ENCODE measurements at regions not wholly inside any gene's neighbourhood (a gene's known extent, or its start where the extent isn't known, plus 50 kb on each side); places are given as distances from the start of the nearest gene placed in this dataset.

DNA sequence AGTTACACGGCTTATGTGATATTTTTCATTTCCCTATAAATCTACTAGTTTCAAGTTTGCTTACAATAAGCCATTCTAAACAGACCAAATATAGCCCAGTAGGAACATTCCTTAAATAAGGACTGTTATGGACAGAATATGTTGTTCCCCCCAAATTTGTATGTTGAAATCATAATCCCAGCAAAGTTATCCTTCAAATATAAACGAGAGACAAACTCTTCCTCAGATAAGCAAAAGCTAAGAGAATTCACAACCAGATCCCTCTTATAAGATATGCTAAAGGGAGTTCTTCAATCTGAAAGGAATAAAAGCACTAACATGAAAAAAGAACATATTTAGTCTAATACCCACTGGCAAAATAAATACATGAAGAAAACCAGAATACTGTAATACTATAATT is 795.5 kb upstream of the GJE1 start:
- H3K4me3 ChIP-seq (ENCODE audit: low read depth, low read length) = no peak overlapping the region
- in situ Hi-C loops (cut with HindIII; ENCODE audit: low sequenced_read_pairs) = no loop called here
- no peak for DNase-seq (ENCODE audit: low read depth)
- TF ChIP-seq, protein P1, sequence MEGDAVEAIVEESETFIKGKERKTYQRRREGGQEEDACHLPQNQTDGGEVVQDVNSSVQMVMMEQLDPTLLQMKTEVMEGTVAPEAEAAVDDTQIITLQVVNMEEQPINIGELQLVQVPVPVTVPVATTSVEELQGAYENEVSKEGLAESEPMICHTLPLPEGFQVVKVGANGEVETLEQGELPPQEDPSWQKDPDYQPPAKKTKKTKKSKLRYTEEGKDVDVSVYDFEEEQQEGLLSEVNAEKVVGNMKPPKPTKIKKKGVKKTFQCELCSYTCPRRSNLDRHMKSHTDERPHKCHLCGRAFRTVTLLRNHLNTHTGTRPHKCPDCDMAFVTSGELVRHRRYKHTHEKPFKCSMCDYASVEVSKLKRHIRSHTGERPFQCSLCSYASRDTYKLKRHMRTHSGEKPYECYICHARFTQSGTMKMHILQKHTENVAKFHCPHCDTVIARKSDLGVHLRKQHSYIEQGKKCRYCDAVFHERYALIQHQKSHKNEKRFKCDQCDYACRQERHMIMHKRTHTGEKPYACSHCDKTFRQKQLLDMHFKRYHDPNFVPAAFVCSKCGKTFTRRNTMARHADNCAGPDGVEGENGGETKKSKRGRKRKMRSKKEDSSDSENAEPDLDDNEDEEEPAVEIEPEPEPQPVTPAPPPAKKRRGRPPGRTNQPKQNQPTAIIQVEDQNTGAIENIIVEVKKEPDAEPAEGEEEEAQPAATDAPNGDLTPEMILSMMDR (IDR thresholded peaks at IDR 0.05; ENCODE audit: low read depth, low read length, missing control alignments) = no peak

DNA sequence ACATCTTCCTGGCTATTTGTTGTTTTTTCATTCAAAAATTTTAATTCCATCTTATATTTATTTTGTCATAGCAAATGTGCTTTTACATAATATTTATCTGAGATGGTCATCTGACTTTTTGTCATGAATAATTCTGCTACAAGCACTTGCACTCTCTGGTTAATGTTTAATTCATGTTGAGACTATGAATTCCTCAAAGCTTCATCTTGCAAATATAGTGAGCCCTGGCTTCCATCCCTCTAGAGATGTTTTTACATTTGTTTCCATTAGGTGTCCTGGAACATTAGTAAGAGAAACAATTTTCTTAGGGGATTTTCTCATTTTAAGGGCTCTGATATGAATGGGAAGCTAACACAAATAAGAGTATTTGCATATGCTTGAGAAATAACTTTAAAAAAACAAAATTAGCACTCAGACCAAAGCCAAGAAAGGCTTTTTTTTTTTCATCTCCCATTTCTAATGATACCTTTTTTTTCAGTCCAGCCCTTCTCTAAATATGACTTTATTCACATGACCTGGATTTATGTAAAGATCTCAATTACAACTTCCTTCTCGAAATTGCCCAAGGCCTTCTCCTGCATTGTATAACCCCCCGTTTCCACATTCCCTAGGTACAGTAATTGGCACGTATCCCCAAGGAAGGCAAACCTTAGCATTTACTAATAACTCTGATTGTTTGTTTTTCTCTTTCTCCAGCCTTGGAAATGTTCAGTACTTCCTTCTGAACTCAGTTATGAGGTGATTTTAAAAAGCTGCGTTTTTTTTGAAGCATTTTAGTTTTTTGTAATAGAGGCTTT is 797.0 kb upstream of the GJE1 start:
- H3K4me3 ChIP-seq (ENCODE audit: low read depth, low read length) = no peak overlapping the region
- TF ChIP-seq, protein P1 (IDR thresholded peaks at IDR 0.05; ENCODE audit: low read depth, low read length, missing control alignments) = no peak
- DNase-seq (ENCODE audit: low read depth) = no peak
- in situ Hi-C loops (cut with HindIII; ENCODE audit: low sequenced_read_pairs) = no loop called here

DNA sequence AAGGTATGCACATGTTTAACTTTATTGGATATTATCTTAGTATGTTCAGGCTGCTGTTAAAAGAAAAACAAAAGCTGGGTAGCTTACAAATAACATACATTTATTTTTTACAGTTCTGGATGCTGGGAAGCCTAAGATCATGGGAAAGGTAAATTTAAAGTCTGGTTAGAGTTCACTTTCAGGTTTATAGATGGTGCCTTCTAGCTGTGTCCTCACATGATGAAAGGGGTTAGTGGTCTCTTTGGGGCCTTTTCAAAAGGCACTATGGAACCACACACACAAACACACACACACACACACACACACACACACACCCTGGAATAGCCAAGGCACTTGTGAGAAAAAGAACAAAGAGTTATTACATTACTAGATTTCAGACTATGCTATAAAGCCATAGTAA is 805.8 kb upstream of the GJE1 start:
- no peak overlapping the region for H3K4me3 ChIP-seq (ENCODE audit: low read depth, low read length)
- TF ChIP-seq, protein P1 (IDR thresholded peaks at IDR 0.05; ENCODE audit: low read depth, low read length, missing control alignments) = no peak
- in situ Hi-C loops (cut with HindIII; ENCODE audit: low sequenced_read_pairs) = no loop called here
- DNase-seq (ENCODE audit: low read depth) = no peak

DNA sequence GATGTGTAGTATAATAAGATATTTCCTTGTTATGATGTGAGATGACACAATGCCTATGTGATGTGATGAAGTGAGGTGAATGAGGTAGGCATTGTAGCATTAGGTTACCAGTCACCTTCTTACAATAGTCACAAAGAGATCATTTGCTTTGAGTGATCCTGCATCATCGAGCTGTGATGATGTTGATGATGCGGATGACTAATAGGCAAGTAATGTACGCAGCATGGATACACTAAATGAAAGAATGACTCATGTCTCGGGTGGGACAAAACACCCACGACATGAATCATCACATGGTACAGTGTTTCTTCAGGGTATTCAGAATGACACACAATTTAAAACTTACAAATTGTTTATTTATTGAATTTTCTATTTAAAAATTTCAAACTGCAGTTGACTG is 806.3 kb upstream of the GJE1 start:
- no peak overlapping the region for H3K4me3 ChIP-seq (ENCODE audit: low read depth, low read length)
- TF ChIP-seq, protein P1 (IDR thresholded peaks at IDR 0.05; ENCODE audit: low read depth, low read length, missing control alignments) = no peak
- in situ Hi-C loops (cut with HindIII; ENCODE audit: low sequenced_read_pairs) = no loop called here
- peak; percentile 93 for DNase-seq (ENCODE audit: low read depth)

DNA sequence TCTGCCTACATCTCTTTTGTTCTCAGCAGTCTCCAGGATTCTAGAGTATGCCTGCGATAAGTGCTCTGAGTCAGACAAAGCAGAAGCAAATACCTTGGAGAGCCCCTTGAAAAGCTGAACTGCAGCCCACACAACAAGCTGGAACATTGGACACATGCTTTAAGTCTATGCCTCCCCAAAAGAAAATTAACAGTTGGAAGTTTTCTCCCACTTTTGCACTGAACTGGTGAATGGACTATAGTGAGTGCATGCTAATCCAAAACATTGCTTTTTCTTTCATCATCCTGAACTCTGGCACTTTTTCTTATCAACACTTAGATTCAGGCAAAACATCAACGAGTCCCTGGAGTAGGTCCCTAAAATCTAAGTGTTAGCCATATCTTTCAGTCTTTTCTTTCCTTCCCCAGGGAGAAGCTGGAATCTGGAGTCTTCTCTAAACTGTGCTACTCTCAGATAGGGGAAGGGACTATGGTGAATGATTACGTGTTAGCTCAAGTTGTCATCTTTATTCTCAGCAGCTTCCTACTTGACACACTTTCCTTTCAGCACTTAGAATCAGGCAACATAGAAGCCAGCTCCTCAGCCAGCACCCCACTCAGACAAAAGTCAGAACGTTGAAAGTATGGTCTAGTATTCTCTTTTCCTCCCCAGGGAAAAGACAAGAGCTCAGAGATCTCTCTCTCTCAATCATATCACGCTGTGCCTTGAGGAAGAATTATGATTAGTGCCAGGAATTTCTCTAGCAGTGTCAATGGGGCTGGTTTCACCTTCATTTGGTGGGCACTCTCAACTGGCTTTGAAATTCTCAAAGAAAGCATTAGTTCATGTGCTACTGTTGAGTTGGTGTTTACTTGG is 811.0 kb upstream of the GJE1 start:
- TF ChIP-seq, protein P1 (IDR thresholded peaks at IDR 0.05; ENCODE audit: low read depth, low read length, missing control alignments) = no peak
- DNase-seq (ENCODE audit: low read depth) = no peak
- in situ Hi-C loops (cut with HindIII; ENCODE audit: low sequenced_read_pairs) = no loop called here
- H3K4me3 ChIP-seq (ENCODE audit: low read depth, low read length) = no peak overlapping the region

DNA sequence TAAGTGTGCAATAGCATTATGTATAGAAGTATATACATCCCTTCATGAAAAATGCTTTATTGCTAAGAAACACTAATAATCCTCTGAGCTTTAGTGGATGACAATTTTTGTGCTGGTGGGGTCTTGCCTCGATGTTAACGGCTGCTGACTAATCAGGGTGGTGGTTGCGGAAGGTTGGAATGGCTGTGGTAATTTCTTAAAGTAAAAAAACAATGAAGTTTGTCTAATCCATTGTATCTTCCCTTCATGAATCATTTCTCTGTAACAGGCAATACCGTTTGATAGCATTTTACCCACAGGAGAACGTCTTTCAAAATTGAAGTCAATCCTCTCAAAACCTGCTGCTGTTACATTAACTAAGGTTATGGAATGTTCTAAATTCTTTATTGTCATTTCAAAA is 816.5 kb upstream of the GJE1 start:
- in situ Hi-C loops (cut with HindIII; ENCODE audit: low sequenced_read_pairs) = no loop called here
- TF ChIP-seq, protein P1 (IDR thresholded peaks at IDR 0.05; ENCODE audit: low read depth, low read length, missing control alignments) = no peak
- no peak overlapping the region for H3K4me3 ChIP-seq (ENCODE audit: low read depth, low read length)
- DNase-seq (ENCODE audit: low read depth) = no peak
